ENCODE measurements at regions not wholly inside any gene's neighbourhood (a gene's known extent, or its start where the extent isn't known, plus 50 kb on each side); places are given as distances from the start of the nearest gene placed in this dataset.

DNA sequence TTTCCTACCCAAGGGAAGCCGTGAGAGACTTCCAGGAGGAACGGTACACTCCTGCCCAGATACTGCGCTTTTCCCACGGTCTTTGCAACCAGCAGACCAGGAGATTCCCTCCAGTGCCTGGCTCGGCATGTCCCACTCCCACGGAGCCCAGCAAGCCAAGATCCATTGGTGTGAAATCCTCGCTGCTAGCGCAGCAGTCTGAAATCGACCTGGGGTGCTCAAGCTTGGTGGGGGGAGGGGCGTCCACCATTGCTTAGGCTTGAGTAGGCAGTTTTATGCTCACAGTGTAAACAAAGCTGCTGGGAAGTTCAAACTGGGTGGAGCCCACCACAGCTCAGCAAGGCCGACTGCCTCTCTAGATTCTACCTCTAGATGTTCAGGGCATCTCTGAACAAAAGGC, 284.8 kb upstream of the FGF13 start:
- H3K27me3 Mint-ChIP-seq (ENCODE audit: insufficient read depth, low read depth, poor library complexity): no peaks in the 10 kb centered on the region
- no peaks in the 10 kb centered on the region; the same call in 2 of the 3 replicates for H3K36me3 Mint-ChIP-seq (ENCODE audit: low read depth)
- H2AFZ ChIP-seq: no peak overlapping the region
- no peak overlapping the region for H3K27ac Mint-ChIP-seq
- H3K9me2 ChIP-seq (ENCODE audit: insufficient read depth): no peaks in the 10 kb centered on the region
- H3K4me3 Mint-ChIP-seq: no peak overlapping the region
- no peak overlapping the region for H3K4me2 ChIP-seq
- DNase-seq (ENCODE audit: low spot score) (no peak), ATAC-seq (no peak)
- no peaks in the 10 kb centered on the region for H3K4me1 Mint-ChIP-seq
- no peaks in the 10 kb centered on the region for H4K20me1 ChIP-seq (replicated peaks; ENCODE audit: insufficient read depth)
- no peaks in the 10 kb centered on the region for H3K36me3 ChIP-seq (ENCODE audit: insufficient read depth)
- H3K27ac ChIP-seq (ENCODE audit: low read depth): no peak overlapping the region
- H3K4me3 ChIP-seq: no peak overlapping the region
- H3K79me2 ChIP-seq (replicated peaks; ENCODE audit: insufficient read depth): no peaks in the 10 kb centered on the region
- H3K9me3 Mint-ChIP-seq: peaks cover 3% of the 10 kb centered on the region; the same call in 2 of the 3 replicates
- no peaks in the 10 kb centered on the region for H3K27me3 ChIP-seq (ENCODE audit: insufficient read depth)
- no peaks in the 10 kb centered on the region for H3K4me1 ChIP-seq (ENCODE audit: insufficient read depth)
- H3F3A ChIP-seq (replicated peaks; ENCODE audit: low read depth): no peaks in the 10 kb centered on the region
- TF ChIP-seq ETS1 (IDR thresholded peaks at IDR 0.05) (no peak), CREB1 (CRISPR knock-in tag; IDR thresholded peaks at IDR 0.05; ENCODE audit: low read depth) (no peak), EZH2phosphoT487 (IDR thresholded peaks at IDR 0.05; ENCODE audit: unreplicated experiment) (no peak), NANOG (IDR thresholded peaks at IDR 0.05; ENCODE audit: borderline replicate concordance) (no peak), ZNF114 (CRISPR knock-in tag; IDR thresholded peaks at IDR 0.05) (no peak), ZNF331 (CRISPR knock-in tag; IDR thresholded peaks at IDR 0.05; ENCODE audit: low read depth) (no peak), POLR2AphosphoS5 (IDR thresholded peaks at IDR 0.05; ENCODE audit: low read depth) (no peak), STAT1 (IDR thresholded peaks at IDR 0.05; ENCODE audit: unreplicated experiment) (no peak), JUNB (IDR thresholded peaks at IDR 0.05; ENCODE audit: unreplicated experiment) (no peak), REST (IDR thresholded peaks at IDR 0.05; ENCODE audit: unreplicated experiment) (no peak)
- TF ChIP-seq, protein P1, sequence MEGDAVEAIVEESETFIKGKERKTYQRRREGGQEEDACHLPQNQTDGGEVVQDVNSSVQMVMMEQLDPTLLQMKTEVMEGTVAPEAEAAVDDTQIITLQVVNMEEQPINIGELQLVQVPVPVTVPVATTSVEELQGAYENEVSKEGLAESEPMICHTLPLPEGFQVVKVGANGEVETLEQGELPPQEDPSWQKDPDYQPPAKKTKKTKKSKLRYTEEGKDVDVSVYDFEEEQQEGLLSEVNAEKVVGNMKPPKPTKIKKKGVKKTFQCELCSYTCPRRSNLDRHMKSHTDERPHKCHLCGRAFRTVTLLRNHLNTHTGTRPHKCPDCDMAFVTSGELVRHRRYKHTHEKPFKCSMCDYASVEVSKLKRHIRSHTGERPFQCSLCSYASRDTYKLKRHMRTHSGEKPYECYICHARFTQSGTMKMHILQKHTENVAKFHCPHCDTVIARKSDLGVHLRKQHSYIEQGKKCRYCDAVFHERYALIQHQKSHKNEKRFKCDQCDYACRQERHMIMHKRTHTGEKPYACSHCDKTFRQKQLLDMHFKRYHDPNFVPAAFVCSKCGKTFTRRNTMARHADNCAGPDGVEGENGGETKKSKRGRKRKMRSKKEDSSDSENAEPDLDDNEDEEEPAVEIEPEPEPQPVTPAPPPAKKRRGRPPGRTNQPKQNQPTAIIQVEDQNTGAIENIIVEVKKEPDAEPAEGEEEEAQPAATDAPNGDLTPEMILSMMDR (conservative IDR thresholded peaks at IDR 0.05; ENCODE audit: low read depth in 2 of 2): no peak
- TF ChIP-seq, protein P2, sequence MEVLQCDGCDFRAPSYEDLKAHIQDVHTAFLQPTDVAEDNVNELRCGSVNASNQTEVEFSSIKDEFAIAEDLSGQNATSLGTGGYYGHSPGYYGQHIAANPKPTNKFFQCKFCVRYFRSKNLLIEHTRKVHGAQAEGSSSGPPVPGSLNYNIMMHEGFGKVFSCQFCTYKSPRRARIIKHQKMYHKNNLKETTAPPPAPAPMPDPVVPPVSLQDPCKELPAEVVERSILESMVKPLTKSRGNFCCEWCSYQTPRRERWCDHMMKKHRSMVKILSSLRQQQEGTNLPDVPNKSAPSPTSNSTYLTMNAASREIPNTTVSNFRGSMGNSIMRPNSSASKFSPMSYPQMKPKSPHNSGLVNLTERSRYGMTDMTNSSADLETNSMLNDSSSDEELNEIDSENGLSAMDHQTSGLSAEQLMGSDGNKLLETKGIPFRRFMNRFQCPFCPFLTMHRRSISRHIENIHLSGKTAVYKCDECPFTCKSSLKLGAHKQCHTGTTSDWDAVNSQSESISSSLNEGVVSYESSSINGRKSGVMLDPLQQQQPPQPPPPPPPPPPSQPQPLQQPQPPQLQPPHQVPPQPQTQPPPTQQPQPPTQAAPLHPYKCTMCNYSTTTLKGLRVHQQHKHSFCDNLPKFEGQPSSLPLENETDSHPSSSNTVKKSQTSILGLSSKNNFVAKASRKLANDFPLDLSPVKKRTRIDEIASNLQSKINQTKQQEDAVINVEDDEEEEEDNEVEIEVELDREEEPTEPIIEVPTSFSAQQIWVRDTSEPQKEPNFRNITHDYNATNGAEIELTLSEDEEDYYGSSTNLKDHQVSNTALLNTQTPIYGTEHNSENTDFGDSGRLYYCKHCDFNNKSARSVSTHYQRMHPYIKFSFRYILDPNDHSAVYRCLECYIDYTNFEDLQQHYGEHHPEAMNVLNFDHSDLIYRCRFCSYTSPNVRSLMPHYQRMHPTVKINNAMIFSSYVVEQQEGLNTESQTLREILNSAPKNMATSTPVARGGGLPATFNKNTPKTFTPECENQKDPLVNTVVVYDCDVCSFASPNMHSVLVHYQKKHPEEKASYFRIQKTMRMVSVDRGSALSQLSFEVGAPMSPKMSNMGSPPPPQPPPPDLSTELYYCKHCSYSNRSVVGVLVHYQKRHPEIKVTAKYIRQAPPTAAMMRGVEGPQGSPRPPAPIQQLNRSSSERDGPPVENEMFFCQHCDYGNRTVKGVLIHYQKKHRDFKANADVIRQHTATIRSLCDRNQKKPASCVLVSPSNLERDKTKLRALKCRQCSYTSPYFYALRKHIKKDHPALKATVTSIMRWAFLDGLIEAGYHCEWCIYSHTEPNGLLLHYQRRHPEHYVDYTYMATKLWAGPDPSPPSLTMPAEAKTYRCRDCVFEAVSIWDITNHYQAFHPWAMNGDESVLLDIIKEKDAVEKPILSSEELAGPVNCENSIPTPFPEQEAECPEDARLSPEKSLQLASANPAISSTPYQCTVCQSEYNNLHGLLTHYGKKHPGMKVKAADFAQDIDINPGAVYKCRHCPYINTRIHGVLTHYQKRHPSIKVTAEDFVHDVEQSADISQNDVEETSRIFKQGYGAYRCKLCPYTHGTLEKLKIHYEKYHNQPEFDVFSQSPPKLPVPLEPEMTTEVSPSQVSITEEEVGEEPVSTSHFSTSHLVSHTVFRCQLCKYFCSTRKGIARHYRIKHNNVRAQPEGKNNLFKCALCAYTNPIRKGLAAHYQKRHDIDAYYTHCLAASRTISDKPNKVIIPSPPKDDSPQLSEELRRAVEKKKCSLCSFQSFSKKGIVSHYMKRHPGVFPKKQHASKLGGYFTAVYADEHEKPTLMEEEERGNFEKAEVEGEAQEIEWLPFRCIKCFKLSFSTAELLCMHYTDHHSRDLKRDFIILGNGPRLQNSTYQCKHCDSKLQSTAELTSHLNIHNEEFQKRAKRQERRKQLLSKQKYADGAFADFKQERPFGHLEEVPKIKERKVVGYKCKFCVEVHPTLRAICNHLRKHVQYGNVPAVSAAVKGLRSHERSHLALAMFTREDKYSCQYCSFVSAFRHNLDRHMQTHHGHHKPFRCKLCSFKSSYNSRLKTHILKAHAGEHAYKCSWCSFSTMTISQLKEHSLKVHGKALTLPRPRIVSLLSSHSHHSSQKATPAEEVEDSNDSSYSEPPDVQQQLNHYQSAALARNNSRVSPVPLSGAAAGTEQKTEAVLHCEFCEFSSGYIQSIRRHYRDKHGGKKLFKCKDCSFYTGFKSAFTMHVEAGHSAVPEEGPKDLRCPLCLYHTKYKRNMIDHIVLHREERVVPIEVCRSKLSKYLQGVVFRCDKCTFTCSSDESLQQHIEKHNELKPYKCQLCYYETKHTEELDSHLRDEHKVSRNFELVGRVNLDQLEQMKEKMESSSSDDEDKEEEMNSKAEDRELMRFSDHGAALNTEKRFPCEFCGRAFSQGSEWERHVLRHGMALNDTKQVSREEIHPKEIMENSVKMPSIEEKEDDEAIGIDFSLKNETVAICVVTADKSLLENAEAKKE (CRISPR knock-in tag; IDR thresholded peaks at IDR 0.05): no peak
